Nephron progenitor cell (in vitro differentiated cells): ENCODE measurements at regions not wholly inside any gene's neighbourhood (a gene's known extent, or its start where the extent isn't known, plus 50 kb on each side); places are given as distances from the start of the nearest gene placed in this dataset.
"Not testable (repeated sequence)": the region's sequence is repeated elsewhere in the genome, so short reads cannot be mapped to it uniquely, and the experiment has no call there.

Experiments used
- DNase-seq: peaks from one replicate; pipeline ENCODE4 v3.0.0; 2021
- H3K27ac Mint-ChIP-seq: 2 replicates; pipeline ENCODE4 v1.8.0; 2021; ENCODE audit warnings: mild to moderate bottlenecking, moderate library complexity, mixed read lengths
- H3K27me3 Mint-ChIP-seq: 2 replicates; pipeline ENCODE4 v1.8.0; 2021; ENCODE audit warnings: mild to moderate bottlenecking, low read depth, mixed read lengths; ENCODE audit not compliant: poor library complexity
- H3K36me3 Mint-ChIP-seq: 2 replicates; pipeline ENCODE4 v1.8.0; 2021; ENCODE audit warnings: low read depth, mixed read lengths
- H3K4me1 Mint-ChIP-seq: 2 replicates; pipeline ENCODE4 v1.8.0; 2021; ENCODE audit warnings: mixed read lengths
- H3K4me3 Mint-ChIP-seq: 2 replicates; pipeline ENCODE4 v1.8.0; 2021; ENCODE audit warnings: mild to moderate bottlenecking, moderate library complexity, mixed read lengths
- H3K9me3 Mint-ChIP-seq: 2 replicates; pipeline ENCODE4 v1.8.0; 2021; ENCODE audit warnings: mild to moderate bottlenecking, moderate library complexity, mixed read lengths
- TF ChIP-seq, protein P1 (sequence below): fragments of 200-600 bp; sonication (generic); IDR thresholded peaks from 2 replicates; pipeline ENCODE4 v1.5.0; 2021; ENCODE audit warnings: antibody characterized with exemption

DNA sequence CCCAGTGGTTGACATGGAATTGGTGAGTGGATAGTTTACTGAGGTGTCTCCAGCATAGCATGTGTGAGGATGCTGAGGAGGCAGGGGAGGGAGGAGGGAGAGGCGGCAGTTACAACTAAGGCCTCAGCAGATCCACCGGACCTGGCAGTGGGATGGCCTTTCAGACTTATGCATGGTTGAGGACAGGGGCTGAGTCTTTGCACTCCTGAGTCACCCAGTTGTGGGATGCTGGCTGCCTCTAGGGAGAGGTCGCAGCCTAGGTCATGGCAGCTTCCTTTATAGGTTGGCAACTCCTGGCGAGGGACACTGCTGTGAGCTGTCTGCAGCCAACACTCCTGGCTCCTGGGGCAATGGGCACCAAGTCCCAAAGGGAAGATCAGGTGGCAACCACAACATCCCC, 380.3 kb downstream of the PREX1 start:
- Mint-ChIP-seq H3K4me3 (no peak overlapping the region), H3K4me1 (no peaks in the 10 kb centered on the region), H3K9me3 (peaks cover 31% of the 10 kb centered on the region), H3K27me3 (peaks cover 10% of the 10 kb centered on the region), H3K27ac (no peak overlapping the region), H3K36me3 (peaks cover 13% of the 10 kb centered on the region)
- no peak for DNase-seq
- TF ChIP-seq, protein P1, sequence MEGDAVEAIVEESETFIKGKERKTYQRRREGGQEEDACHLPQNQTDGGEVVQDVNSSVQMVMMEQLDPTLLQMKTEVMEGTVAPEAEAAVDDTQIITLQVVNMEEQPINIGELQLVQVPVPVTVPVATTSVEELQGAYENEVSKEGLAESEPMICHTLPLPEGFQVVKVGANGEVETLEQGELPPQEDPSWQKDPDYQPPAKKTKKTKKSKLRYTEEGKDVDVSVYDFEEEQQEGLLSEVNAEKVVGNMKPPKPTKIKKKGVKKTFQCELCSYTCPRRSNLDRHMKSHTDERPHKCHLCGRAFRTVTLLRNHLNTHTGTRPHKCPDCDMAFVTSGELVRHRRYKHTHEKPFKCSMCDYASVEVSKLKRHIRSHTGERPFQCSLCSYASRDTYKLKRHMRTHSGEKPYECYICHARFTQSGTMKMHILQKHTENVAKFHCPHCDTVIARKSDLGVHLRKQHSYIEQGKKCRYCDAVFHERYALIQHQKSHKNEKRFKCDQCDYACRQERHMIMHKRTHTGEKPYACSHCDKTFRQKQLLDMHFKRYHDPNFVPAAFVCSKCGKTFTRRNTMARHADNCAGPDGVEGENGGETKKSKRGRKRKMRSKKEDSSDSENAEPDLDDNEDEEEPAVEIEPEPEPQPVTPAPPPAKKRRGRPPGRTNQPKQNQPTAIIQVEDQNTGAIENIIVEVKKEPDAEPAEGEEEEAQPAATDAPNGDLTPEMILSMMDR, result no peak

DNA sequence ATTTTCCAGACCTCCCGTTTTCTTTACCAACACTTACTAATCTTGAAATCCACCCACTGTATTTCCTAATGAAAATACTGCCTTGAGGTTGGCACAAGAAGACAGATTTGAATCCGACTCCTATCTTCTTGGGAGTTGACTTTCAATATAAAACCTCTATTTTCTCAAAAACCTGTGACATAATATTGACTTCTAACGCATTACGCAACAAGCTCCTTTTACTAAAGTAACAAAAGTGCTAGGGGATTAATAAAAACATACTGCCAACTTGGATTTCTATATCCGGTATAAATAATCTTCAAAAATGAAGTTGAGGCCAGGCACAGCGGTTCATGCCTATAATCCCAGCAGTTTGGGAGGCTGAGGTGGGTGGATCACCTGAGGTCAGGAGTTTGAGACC, 382.0 kb downstream of the PREX1 start:
- no peak overlapping the region for H3K4me3 Mint-ChIP-seq
- no peaks in the 10 kb centered on the region for H3K4me1 Mint-ChIP-seq
- no peak overlapping the region for H3K27ac Mint-ChIP-seq
- peaks cover 8% of the 10 kb centered on the region for H3K27me3 Mint-ChIP-seq
- TF ChIP-seq, protein P1, result no peak
- peaks cover 31% of the 10 kb centered on the region for H3K9me3 Mint-ChIP-seq
- DNase-seq, result no peak
- H3K36me3 Mint-ChIP-seq, result peaks cover 13% of the 10 kb centered on the region

DNA sequence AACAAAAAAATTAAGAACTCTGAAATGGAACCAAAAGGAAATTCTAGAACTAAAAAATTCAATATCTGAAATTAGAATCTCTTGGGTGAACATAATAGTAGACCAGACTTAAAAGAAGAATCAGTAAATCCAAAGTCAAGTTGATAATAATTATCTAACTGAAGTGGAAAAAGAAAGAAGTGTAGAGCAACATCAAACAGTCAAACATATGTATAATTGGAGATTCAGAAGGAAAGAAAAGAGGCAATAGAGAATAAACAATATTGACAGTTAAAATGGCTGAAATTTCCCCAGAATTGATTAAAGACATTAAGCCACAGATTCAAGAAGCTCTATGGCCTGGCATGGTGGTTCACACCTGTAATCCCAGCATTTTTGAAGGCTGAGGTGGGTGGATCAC, 383.6 kb downstream of the PREX1 start:
- Mint-ChIP-seq H3K27me3 (peaks cover 7% of the 10 kb centered on the region), H3K4me1 (no peaks in the 10 kb centered on the region), H3K27ac (no peak overlapping the region), H3K9me3 (peaks cover 35% of the 10 kb centered on the region), H3K4me3 (no peak overlapping the region), H3K36me3 (peaks cover 13% of the 10 kb centered on the region)
- DNase-seq, result no peak
- TF ChIP-seq, protein P1, result no peak

DNA sequence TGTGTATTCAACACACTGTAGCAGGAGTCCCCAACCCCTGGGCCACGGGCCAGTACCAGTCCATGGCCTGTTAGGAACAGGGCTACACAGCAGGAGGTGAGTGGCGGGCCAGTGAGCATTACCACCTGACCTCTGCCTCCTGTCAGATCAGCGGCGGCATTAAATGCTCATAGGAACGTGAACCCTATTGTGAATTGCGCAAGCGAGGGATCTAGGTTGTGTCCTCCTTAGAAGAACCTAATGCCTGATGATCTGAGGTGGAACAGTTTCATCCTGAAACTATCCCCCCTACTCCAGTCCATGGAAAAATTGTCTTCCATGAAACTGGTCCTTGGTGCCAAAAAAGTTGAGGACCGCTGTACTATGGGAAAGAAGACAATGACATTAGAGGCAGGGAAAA, 386.9 kb downstream of the PREX1 start:
- H3K27ac Mint-ChIP-seq, result no peak overlapping the region
- TF ChIP-seq, protein P1, result no peak
- H3K36me3 Mint-ChIP-seq, result peaks cover 17% of the 10 kb centered on the region
- DNase-seq, result no peak
- H3K27me3 Mint-ChIP-seq, result peaks cover 9% of the 10 kb centered on the region
- H3K9me3 Mint-ChIP-seq, result peaks cover 47% of the 10 kb centered on the region
- peaks cover 6% of the 10 kb centered on the region for H3K4me1 Mint-ChIP-seq
- H3K4me3 Mint-ChIP-seq, result no peak overlapping the region

DNA sequence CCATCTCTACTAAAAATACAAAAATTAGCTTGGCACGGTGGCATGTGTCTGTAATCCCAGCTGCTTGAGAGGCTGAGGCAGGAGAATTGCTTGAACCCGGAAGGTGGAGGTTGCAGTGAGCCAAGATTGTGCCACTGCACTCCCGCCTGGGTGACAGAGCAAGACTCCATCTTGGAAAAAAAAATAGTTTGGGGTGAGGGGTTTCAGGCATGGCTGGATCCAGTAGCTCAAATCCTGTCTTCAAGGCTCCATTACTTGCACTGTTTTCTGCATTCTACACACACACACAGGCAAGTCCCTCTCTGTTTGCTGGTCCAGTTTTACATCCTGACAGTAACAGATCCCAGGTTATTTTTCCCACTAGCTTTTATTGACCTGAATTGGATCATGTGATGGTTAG, 387.5 kb downstream of the PREX1 start:
- peaks cover 12% of the 10 kb centered on the region for H3K36me3 Mint-ChIP-seq
- not testable (repeated sequence) for H3K4me3 Mint-ChIP-seq, H3K27ac Mint-ChIP-seq

DNA sequence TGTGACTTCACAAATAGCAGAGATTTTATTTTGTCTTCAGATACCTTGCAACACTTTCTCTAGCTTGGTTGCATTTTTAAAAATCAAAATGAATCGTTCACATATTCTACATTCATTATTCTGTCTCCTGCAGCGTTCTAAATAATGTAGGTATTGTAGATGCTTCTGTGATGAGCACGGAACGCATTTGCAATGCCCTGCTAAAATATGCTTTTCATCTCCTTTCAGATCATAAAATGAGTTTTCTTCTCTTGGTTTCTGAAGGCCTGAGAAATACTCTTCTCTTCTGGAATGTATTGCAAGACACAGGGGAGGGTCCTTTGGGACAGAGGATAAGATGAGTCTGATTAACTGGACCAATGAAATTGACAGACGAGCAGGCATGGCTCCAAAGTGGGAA, 390.7 kb downstream of the PREX1 start:
- peaks cover 4% of the 10 kb centered on the region for H3K36me3 Mint-ChIP-seq
- TF ChIP-seq, protein P1, result no peak
- no peak overlapping the region for H3K27ac Mint-ChIP-seq
- no peak overlapping the region for H3K4me3 Mint-ChIP-seq
- H3K4me1 Mint-ChIP-seq, result peaks cover 9% of the 10 kb centered on the region
- H3K27me3 Mint-ChIP-seq, result peaks cover 6% of the 10 kb centered on the region
- no peak for DNase-seq
- H3K9me3 Mint-ChIP-seq, result peaks cover 16% of the 10 kb centered on the region

More for the DNA sequence above, 387.5 kb downstream of the PREX1 start:
- H3K27me3 Mint-ChIP-seq, DNase-seq, H3K4me1 Mint-ChIP-seq: not testable (repeated sequence)
- peaks cover 40% of the 10 kb centered on the region for H3K9me3 Mint-ChIP-seq

DNA sequence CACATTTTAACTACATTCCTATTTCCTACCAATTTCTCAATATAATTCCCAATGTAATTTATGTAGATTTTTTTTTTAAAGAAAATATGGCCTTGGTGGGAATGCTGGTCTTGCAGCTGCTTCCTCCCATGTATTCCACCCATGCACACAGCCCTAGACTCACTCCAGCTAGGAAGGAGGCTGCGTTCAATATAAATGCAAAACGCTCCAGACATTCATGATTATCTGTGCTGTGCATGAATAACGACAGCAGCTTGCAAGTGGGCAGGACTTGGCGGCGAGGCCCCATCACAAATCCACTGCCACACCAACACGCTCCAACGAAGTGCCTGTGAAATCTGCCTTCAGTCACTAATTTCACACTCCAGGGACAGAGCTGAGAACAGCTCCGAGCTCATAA, 391.2 kb downstream of the PREX1 start:
- not testable (repeated sequence) for H3K27ac Mint-ChIP-seq, DNase-seq, H3K4me3 Mint-ChIP-seq, H3K27me3 Mint-ChIP-seq, H3K36me3 Mint-ChIP-seq
- Mint-ChIP-seq H3K4me1 (peaks cover 15% of the 10 kb centered on the region), H3K9me3 (peaks cover 16% of the 10 kb centered on the region)
